WTC11 (cell line): ENCODE measurements at regions not wholly inside any gene's neighbourhood (a gene's known extent, or its start where the extent isn't known, plus 50 kb on each side); places are given as distances from the start of the nearest gene placed in this dataset.

Experiments used
- ATAC-seq: fragments of 200-7000 bp; cut with Tn5 transposase; 2 replicates; pipeline ENCODE4 v1.10.0; 2021; ENCODE audit warnings: mild to moderate bottlenecking, moderate library complexity
- CTCF ChIA-PET: fragments of 300-600 bp; sonication (Branson Sonifier 250); formaldehyde crosslinking; loops from one replicate; lab custom pipeline; 2021; ENCODE audit warnings: antibody characterized with exemption; lab: Charles Lee
- POLR2A ChIA-PET: fragments of 350-600 bp; sonication (Branson Sonifier 250); formaldehyde crosslinking; loops from one replicate; lab custom pipeline; 2021; ENCODE audit warnings: antibody characterized with exemption; lab: Charles Lee
- DNase-seq: peaks from one replicate; pipeline ENCODE4 v3.0.0; 2021; ENCODE audit warnings: low spot score
- H3K27ac Mint-ChIP-seq: 2 replicates; pipeline ENCODE4 v1.8.0; 2021; ENCODE audit warnings: mixed read lengths
- H3K27me3 Mint-ChIP-seq: 2 replicates; pipeline ENCODE4 v1.8.0; 2021; ENCODE audit warnings: low read depth, mild to moderate bottlenecking, moderate library complexity, mixed read lengths
- H3K36me3 Mint-ChIP-seq: 2 replicates; pipeline ENCODE4 v1.8.0; 2021; ENCODE audit warnings: mixed read lengths
- H3K4me1 Mint-ChIP-seq: 2 replicates; pipeline ENCODE4 v1.8.0; 2022; ENCODE audit warnings: mixed read lengths
- H3K4me3 Mint-ChIP-seq: 2 replicates; pipeline ENCODE4 v1.8.0; 2021; ENCODE audit warnings: mild to moderate bottlenecking, moderate library complexity, mixed read lengths
- H3K9me3 Mint-ChIP-seq: 2 replicates; pipeline ENCODE4 v1.8.0; 2021; ENCODE audit warnings: mixed read lengths
- CBFB ChIP-seq: sonication (generic); formaldehyde crosslinking; IDR thresholded peaks from 2 replicates; pipeline ENCODE4 v1.8.1; 2022; ENCODE audit warnings: mild to moderate bottlenecking, low read depth, missing genetic modification reagents
- ELF4 ChIP-seq: sonication (generic); formaldehyde crosslinking; IDR thresholded peaks from 2 replicates; pipeline ENCODE4 v1.8.1; 2022; ENCODE audit warnings: low read depth, mild to moderate bottlenecking, moderate library complexity, missing genetic modification reagents
- ESRRA ChIP-seq: sonication (generic); formaldehyde crosslinking; IDR thresholded peaks from 2 replicates; pipeline ENCODE4 v1.8.1; 2022; ENCODE audit warnings: mild to moderate bottlenecking, missing genetic modification reagents, borderline replicate concordance
- MYBL2 ChIP-seq: sonication (generic); formaldehyde crosslinking; IDR thresholded peaks from 2 replicates; pipeline ENCODE4 v1.8.1; 2023; ENCODE audit warnings: mild to moderate bottlenecking, moderate library complexity, missing genetic modification reagents
- NFATC4 ChIP-seq: fragments of 250-450 bp; sonication (Bioruptor Pico); IDR thresholded peaks from 2 replicates; pipeline ENCODE4 v1.9.0; 2021; ENCODE audit warnings: mild to moderate bottlenecking
- NFE2L1 ChIP-seq: sonication (generic); formaldehyde crosslinking; IDR thresholded peaks from 2 replicates; pipeline ENCODE4 v1.8.1; 2023; ENCODE audit warnings: missing genetic modification reagents
- OVOL2 ChIP-seq: fragments of 250-450 bp; sonication (Bioruptor Pico); IDR thresholded peaks from 2 replicates; pipeline ENCODE4 v1.9.0; 2021; ENCODE audit warnings: mild to moderate bottlenecking, borderline replicate concordance
- RELA ChIP-seq: sonication (generic); formaldehyde crosslinking; IDR thresholded peaks from 2 replicates; pipeline ENCODE4 v1.8.1; 2022; ENCODE audit warnings: missing genetic modification reagents, mild to moderate bottlenecking, borderline replicate concordance
- TEAD1 ChIP-seq: sonication (generic); formaldehyde crosslinking; IDR thresholded peaks from 2 replicates; pipeline ENCODE4 v1.8.0; 2022; ENCODE audit warnings: mild to moderate bottlenecking, missing genetic modification reagents
- TEAD4 ChIP-seq: sonication (generic); formaldehyde crosslinking; IDR thresholded peaks from 2 replicates; pipeline ENCODE4 v1.8.0; 2022; ENCODE audit warnings: mild to moderate bottlenecking, missing genetic modification reagents
- TP53 ChIP-seq: sonication (generic); formaldehyde crosslinking; IDR thresholded peaks from 2 replicates; pipeline ENCODE4 v1.8.1; 2023; ENCODE audit warnings: mild to moderate bottlenecking, missing genetic modification reagents
- ZNF232 ChIP-seq: sonication (generic); formaldehyde crosslinking; IDR thresholded peaks from 2 replicates; pipeline ENCODE4 v1.8.0; 2022; ENCODE audit warnings: mild to moderate bottlenecking, missing genetic modification reagents
- ZNF416 ChIP-seq: fragments of 250-450 bp; sonication (Bioruptor Pico); IDR thresholded peaks from 2 replicates; pipeline ENCODE4 v1.9.0; 2021; ENCODE audit warnings: mild to moderate bottlenecking, inconsistent platforms
- TF ChIP-seq, protein P1 (sequence below): sonication (generic); formaldehyde crosslinking; IDR thresholded peaks from 2 replicates; pipeline ENCODE4 v1.8.0; 2023; ENCODE audit warnings: missing genetic modification reagents
- TF ChIP-seq, protein P2 (sequence below): sonication (generic); formaldehyde crosslinking; IDR thresholded peaks from 2 replicates; pipeline ENCODE4 v1.8.0; 2022; ENCODE audit warnings: missing genetic modification reagents
- TF ChIP-seq, protein P3 (sequence below): sonication (generic); formaldehyde crosslinking; IDR thresholded peaks from 2 replicates; pipeline ENCODE4 v1.8.0; 2022; ENCODE audit warnings: mild to moderate bottlenecking, missing genetic modification reagents
- TF ChIP-seq, protein P4 (sequence below): sonication (generic); formaldehyde crosslinking; IDR thresholded peaks from 2 replicates; pipeline ENCODE4 v1.8.0; 2022; ENCODE audit warnings: mild to moderate bottlenecking, missing genetic modification reagents
- TF ChIP-seq, protein P5 (sequence below): fragments of 200-600 bp; IDR thresholded peaks from 2 replicates; pipeline ENCODE4 v1.8.0; 2022; ENCODE audit warnings: antibody characterized with exemption
- TF ChIP-seq, protein P6 (sequence below): fragments of 250-450 bp; sonication (Bioruptor Pico); IDR thresholded peaks from 2 replicates; pipeline ENCODE4 v1.9.0; 2021; ENCODE audit warnings: mild to moderate bottlenecking, borderline replicate concordance

DNA sequence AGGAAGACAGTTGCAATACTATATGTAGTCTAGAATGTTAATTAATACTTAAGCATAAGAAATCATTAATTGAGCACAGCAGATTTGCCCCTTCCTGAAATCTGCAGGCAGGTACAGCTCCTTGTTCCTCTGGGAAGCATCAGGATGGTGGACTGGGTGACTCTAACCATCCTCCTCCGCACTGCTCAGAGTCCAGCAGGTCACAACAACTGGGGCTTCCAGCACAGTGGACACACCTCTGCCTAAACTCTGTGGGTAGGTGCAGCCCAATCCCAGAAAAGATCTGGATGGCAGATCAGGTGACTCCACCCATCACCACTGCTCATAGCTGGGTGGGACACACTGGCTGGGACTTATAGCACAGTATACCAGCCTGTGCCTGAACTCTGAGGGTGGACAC lies 189.9 kb upstream of the TMCO5A start:
- Mint-ChIP-seq H3K36me3 (peaks cover 5% of the 10 kb centered on the region; the same call in 1 of the 2 replicates), H3K9me3 (peaks cover 22% of the 10 kb centered on the region), H3K4me1 (peaks cover 20% of the 10 kb centered on the region), H3K27ac (no peak overlapping the region), H3K27me3 (no peaks in the 10 kb centered on the region; the same call in 1 of the 2 replicates), H3K4me3 (no peak overlapping the region)
- CTCF ChIA-PET = interaction anchor here (1.7 kb wide), 1 partner anchor 20 kb away, joined by 5 read pairs; no protein-coding TSS in a partner anchor
- POLR2A ChIA-PET = no interaction called here
- TF ChIP-seq, protein P1, sequence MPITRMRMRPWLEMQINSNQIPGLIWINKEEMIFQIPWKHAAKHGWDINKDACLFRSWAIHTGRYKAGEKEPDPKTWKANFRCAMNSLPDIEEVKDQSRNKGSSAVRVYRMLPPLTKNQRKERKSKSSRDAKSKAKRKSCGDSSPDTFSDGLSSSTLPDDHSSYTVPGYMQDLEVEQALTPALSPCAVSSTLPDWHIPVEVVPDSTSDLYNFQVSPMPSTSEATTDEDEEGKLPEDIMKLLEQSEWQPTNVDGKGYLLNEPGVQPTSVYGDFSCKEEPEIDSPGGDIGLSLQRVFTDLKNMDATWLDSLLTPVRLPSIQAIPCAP (CRISPR knock-in tag) = no peak
- TF ChIP-seq ZNF232 = no peak
- no peak for TF ChIP-seq TEAD4
- TF ChIP-seq NFE2L1 (CRISPR knock-in tag) = no peak
- TF ChIP-seq, protein P2, sequence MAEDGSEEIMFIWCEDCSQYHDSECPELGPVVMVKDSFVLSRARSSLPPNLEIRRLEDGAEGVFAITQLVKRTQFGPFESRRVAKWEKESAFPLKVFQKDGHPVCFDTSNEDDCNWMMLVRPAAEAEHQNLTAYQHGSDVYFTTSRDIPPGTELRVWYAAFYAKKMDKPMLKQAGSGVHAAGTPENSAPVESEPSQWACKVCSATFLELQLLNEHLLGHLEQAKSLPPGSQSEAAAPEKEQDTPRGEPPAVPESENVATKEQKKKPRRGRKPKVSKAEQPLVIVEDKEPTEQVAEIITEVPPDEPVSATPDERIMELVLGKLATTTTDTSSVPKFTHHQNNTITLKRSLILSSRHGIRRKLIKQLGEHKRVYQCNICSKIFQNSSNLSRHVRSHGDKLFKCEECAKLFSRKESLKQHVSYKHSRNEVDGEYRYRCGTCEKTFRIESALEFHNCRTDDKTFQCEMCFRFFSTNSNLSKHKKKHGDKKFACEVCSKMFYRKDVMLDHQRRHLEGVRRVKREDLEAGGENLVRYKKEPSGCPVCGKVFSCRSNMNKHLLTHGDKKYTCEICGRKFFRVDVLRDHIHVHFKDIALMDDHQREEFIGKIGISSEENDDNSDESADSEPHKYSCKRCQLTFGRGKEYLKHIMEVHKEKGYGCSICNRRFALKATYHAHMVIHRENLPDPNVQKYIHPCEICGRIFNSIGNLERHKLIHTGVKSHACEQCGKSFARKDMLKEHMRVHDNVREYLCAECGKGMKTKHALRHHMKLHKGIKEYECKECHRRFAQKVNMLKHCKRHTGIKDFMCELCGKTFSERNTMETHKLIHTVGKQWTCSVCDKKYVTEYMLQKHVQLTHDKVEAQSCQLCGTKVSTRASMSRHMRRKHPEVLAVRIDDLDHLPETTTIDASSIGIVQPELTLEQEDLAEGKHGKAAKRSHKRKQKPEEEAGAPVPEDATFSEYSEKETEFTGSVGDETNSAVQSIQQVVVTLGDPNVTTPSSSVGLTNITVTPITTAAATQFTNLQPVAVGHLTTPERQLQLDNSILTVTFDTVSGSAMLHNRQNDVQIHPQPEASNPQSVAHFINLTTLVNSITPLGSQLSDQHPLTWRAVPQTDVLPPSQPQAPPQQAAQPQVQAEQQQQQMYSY = no peak
- TF ChIP-seq MYBL2 = no peak
- no peak for TF ChIP-seq OVOL2
- TF ChIP-seq ESRRA (CRISPR knock-in tag) = no peak
- no peak for TF ChIP-seq ZNF416 (CRISPR knock-in tag)
- TF ChIP-seq, protein P3, sequence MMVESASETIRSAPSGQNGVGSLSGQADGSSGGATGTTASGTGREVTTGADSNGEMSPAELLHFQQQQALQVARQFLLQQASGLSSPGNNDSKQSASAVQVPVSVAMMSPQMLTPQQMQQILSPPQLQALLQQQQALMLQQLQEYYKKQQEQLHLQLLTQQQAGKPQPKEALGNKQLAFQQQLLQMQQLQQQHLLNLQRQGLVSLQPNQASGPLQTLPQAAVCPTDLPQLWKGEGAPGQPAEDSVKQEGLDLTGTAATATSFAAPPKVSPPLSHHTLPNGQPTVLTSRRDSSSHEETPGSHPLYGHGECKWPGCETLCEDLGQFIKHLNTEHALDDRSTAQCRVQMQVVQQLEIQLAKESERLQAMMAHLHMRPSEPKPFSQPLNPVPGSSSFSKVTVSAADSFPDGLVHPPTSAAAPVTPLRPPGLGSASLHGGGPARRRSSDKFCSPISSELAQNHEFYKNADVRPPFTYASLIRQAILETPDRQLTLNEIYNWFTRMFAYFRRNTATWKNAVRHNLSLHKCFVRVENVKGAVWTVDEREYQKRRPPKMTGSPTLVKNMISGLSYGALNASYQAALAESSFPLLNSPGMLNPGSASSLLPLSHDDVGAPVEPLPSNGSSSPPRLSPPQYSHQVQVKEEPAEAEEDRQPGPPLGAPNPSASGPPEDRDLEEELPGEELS (CRISPR knock-in tag) = no peak
- TF ChIP-seq CBFB (CRISPR knock-in tag) = no peak
- TF ChIP-seq NFATC4 (CRISPR knock-in tag) = no peak
- TF ChIP-seq, protein P4, sequence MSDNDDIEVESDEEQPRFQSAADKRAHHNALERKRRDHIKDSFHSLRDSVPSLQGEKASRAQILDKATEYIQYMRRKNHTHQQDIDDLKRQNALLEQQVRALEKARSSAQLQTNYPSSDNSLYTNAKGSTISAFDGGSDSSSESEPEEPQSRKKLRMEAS (CRISPR knock-in tag) = no peak
- TF ChIP-seq RELA (CRISPR knock-in tag) = no peak
- TF ChIP-seq, protein P5, sequence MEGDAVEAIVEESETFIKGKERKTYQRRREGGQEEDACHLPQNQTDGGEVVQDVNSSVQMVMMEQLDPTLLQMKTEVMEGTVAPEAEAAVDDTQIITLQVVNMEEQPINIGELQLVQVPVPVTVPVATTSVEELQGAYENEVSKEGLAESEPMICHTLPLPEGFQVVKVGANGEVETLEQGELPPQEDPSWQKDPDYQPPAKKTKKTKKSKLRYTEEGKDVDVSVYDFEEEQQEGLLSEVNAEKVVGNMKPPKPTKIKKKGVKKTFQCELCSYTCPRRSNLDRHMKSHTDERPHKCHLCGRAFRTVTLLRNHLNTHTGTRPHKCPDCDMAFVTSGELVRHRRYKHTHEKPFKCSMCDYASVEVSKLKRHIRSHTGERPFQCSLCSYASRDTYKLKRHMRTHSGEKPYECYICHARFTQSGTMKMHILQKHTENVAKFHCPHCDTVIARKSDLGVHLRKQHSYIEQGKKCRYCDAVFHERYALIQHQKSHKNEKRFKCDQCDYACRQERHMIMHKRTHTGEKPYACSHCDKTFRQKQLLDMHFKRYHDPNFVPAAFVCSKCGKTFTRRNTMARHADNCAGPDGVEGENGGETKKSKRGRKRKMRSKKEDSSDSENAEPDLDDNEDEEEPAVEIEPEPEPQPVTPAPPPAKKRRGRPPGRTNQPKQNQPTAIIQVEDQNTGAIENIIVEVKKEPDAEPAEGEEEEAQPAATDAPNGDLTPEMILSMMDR = no peak
- TF ChIP-seq TP53 (CRISPR knock-in tag) = no peak
- TF ChIP-seq TEAD1 (CRISPR knock-in tag) = no peak
- no peak for TF ChIP-seq ELF4
- TF ChIP-seq, protein P6, sequence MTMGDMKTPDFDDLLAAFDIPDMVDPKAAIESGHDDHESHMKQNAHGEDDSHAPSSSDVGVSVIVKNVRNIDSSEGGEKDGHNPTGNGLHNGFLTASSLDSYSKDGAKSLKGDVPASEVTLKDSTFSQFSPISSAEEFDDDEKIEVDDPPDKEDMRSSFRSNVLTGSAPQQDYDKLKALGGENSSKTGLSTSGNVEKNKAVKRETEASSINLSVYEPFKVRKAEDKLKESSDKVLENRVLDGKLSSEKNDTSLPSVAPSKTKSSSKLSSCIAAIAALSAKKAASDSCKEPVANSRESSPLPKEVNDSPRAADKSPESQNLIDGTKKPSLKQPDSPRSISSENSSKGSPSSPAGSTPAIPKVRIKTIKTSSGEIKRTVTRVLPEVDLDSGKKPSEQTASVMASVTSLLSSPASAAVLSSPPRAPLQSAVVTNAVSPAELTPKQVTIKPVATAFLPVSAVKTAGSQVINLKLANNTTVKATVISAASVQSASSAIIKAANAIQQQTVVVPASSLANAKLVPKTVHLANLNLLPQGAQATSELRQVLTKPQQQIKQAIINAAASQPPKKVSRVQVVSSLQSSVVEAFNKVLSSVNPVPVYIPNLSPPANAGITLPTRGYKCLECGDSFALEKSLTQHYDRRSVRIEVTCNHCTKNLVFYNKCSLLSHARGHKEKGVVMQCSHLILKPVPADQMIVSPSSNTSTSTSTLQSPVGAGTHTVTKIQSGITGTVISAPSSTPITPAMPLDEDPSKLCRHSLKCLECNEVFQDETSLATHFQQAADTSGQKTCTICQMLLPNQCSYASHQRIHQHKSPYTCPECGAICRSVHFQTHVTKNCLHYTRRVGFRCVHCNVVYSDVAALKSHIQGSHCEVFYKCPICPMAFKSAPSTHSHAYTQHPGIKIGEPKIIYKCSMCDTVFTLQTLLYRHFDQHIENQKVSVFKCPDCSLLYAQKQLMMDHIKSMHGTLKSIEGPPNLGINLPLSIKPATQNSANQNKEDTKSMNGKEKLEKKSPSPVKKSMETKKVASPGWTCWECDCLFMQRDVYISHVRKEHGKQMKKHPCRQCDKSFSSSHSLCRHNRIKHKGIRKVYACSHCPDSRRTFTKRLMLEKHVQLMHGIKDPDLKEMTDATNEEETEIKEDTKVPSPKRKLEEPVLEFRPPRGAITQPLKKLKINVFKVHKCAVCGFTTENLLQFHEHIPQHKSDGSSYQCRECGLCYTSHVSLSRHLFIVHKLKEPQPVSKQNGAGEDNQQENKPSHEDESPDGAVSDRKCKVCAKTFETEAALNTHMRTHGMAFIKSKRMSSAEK = no peak
- no peak for ATAC-seq
- DNase-seq = no peak
